Mucosa of descending colon (tissue), 3 donors: ENCODE measurements at regions not wholly inside any gene's neighbourhood (a gene's known extent, or its start where the extent isn't known, plus 50 kb on each side); places are given as distances from the start of the nearest gene placed in this dataset.

Experiments used
- ATAC-seq: fragments of 200-7000 bp; cut with Tn5 transposase; one replicate; pipeline ENCODE4 v1.9.1; 2020; ENCODE audit warnings: mild to moderate bottlenecking, moderate library complexity
- DNase-seq, 3 donors: peaks; one replicate each; pipeline ENCODE4 v3.0.0-alpha.2; 2020
- H3K36me3 ChIP-seq: fragments of 200-600 bp; one replicate; pipeline ENCODE4 v1.8.0; 2021; ENCODE audit warnings: low read depth, mild to moderate bottlenecking
- H3K4me1 ChIP-seq: fragments of 200-600 bp; one replicate; pipeline ENCODE4 v1.8.0; 2021; ENCODE audit warnings: low read depth, mild to moderate bottlenecking
- H3K4me3 ChIP-seq: fragments of 200-600 bp; one replicate; pipeline ENCODE4 v1.8.0; 2021; ENCODE audit warnings: mild to moderate bottlenecking
- H3K9me3 ChIP-seq: fragments of 200-600 bp; one replicate; pipeline ENCODE4 v1.8.0; 2021; ENCODE audit warnings: mild to moderate bottlenecking
- CTCF ChIP-seq: fragments of 200-600 bp; IDR thresholded peaks from one replicate; pipeline ENCODE4 v1.8.0; 2022; ENCODE audit warnings: antibody characterized with exemption, mild to moderate bottlenecking
- intact Hi-C, 2 donors: fragments of 100-400 bp; cut with DNase I in 1 of 2; cut with micrococcal nuclease in 1 of 2; formaldehyde crosslinking; loops; one replicate each; pipeline versions ENCODE4 v1.11.0 to v1.11.1; 2022; cut with DNase I, micrococcal nuclease
- donor health status: DM: no; HTN: no; CAD: no; lungs with moderate emphysema.
- donor health status: DM: no; HTN: no; CAD: no.
- donor health status: DM: no; HTN: yes; CAD: no.

GRCh38 chr21:35925497-35925896 lies 134.8 kb downstream of the SETD4 start:
- no peak for ATAC-seq
- Histone ChIP-seq H3K9me3 (no peaks in the 10 kb centered on the region), H3K36me3 (no peaks in the 10 kb centered on the region), H3K4me1 (no peaks in the 10 kb centered on the region), H3K4me3 (no peak overlapping the region)
- intact Hi-C loops = no loop called here
- DNase-seq = no peak
- no peak for TF ChIP-seq CTCF

- peaks cover 5% of the 10 kb centered on the region for H3K4me1 ChIP-seq
- intact Hi-C loops = no loop called here
- H3K4me3 ChIP-seq = no peak overlapping the region
- no peaks in the 10 kb centered on the region for H3K9me3 ChIP-seq
- DNase-seq (no peak), ATAC-seq (peak; percentile 44)
- H3K36me3 ChIP-seq = no peaks in the 10 kb centered on the region
- no peak for TF ChIP-seq CTCF
These were observed 135.5 kb downstream of the SETD4 start for GRCh38 chr21:35924714-35925301.

GRCh38 chr21:35923971-35924370 lies 136.4 kb downstream of the SETD4 start:
- no peaks in the 10 kb centered on the region for H3K9me3 ChIP-seq
- H3K4me1 ChIP-seq = peaks cover 7% of the 10 kb centered on the region
- no peak overlapping the region for H3K4me3 ChIP-seq
- DNase-seq = no peak
- TF ChIP-seq CTCF = no peak
- no peaks in the 10 kb centered on the region for H3K36me3 ChIP-seq
- intact Hi-C loops = no loop called here
- ATAC-seq = no peak

GRCh38 chr21:35922618-35923017 lies 137.7 kb downstream of the SETD4 start:
- Histone ChIP-seq H3K4me1 (peaks cover 7% of the 10 kb centered on the region), H3K36me3 (no peaks in the 10 kb centered on the region), H3K4me3 (no peak overlapping the region), H3K9me3 (no peaks in the 10 kb centered on the region)
- DNase-seq (no peak), ATAC-seq (no peak)
- TF ChIP-seq CTCF = no peak
- intact Hi-C loops = no loop called here

GRCh38 chr21:35921471-35921870 lies 138.9 kb downstream of the SETD4 start:
- TF ChIP-seq CTCF = no peak
- DNase-seq = no peak
- no peak for ATAC-seq

GRCh38 chr21:35920436-35920835 lies 139.9 kb downstream of the SETD4 start:
- no peak overlapping the region for H3K4me3 ChIP-seq
- intact Hi-C loops = no loop called here
- no peak for TF ChIP-seq CTCF
- H3K4me1 ChIP-seq = peaks cover 7% of the 10 kb centered on the region
- no peaks in the 10 kb centered on the region for H3K36me3 ChIP-seq
- DNase-seq (peak in 1 of 3 donors; percentile 20), ATAC-seq (peak; percentile 80)
- no peaks in the 10 kb centered on the region for H3K9me3 ChIP-seq

More at GRCh38 chr21:35921471-35921870, 138.9 kb downstream of the SETD4 start:
- H3K36me3 ChIP-seq = no peaks in the 10 kb centered on the region
- intact Hi-C loops = no loop called here
- H3K9me3 ChIP-seq = no peaks in the 10 kb centered on the region
- peaks cover 7% of the 10 kb centered on the region for H3K4me1 ChIP-seq
- no peak overlapping the region for H3K4me3 ChIP-seq
